ENCODE measurements at regions not wholly inside any gene's neighbourhood (a gene's known extent, or its start where the extent isn't known, plus 50 kb on each side); places are given as distances from the start of the nearest gene placed in this dataset.

GRCh38 chr10:47053081-47053798 is 142.0 kb downstream of the PTPN20 start:
- DNase-seq (ENCODE audit: low read depth in 3 of 3), result no peak

GRCh38 chr10:47054974-47055373 is 143.7 kb downstream of the PTPN20 start:
- DNase-seq (ENCODE audit: low read depth in 3 of 3), result no peak

GRCh38 chr10:47055386-47056246 is 144.4 kb downstream of the PTPN20 start:
- no peak for DNase-seq (ENCODE audit: low read depth in 3 of 3)

GRCh38 chr10:47056247-47056510 is 145.0 kb downstream of the PTPN20 start:
- no peak for DNase-seq (ENCODE audit: low read depth in 3 of 3)

GRCh38 chr10:47057471-47057870 is 146.2 kb downstream of the PTPN20 start:
- DNase-seq (ENCODE audit: low read depth in 3 of 3), result no peak

GRCh38 chr10:47058032-47058702 is 146.9 kb downstream of the PTPN20 start:
- DNase-seq (ENCODE audit: low read depth in 3 of 3), result no peak

GRCh38 chr10:47058961-47059391 is 147.7 kb downstream of the PTPN20 start:
- no peak for DNase-seq (ENCODE audit: low read depth in 3 of 3)

- DNase-seq (ENCODE audit: low read depth in 3 of 3), result no peak
Measured at GRCh38 chr10:47059606-47060311, 148.5 kb downstream of the PTPN20 start.

- DNase-seq (ENCODE audit: low read depth in 3 of 3), result no peak
Measured at GRCh38 chr10:47060356-47060755, 149.1 kb downstream of the PTPN20 start.

GRCh38 chr10:47060993-47061500 is 149.8 kb downstream of the PTPN20 start:
- DNase-seq (ENCODE audit: low read depth in 3 of 3), result no peak

GRCh38 chr10:47061776-47062175 is 150.5 kb downstream of the PTPN20 start:
- DNase-seq (ENCODE audit: low read depth in 3 of 3), result no peak

- DNase-seq (ENCODE audit: low read depth in 3 of 3), result no peak
Measured at GRCh38 chr10:47062441-47063200, 151.4 kb downstream of the PTPN20 start.

- DNase-seq (ENCODE audit: low read depth in 3 of 3), result no peak
Measured at GRCh38 chr10:47063858-47064257, 152.6 kb downstream of the PTPN20 start.

GRCh38 chr10:47065903-47066302 is 154.7 kb downstream of the PTPN20 start:
- DNase-seq (ENCODE audit: low read depth in 3 of 3), result no peak

- DNase-seq (ENCODE audit: low read depth in 3 of 3), result no peak
Measured at GRCh38 chr10:47067949-47068940, 157.0 kb downstream of the PTPN20 start.

GRCh38 chr10:47070541-47070940 is 159.3 kb downstream of the PTPN20 start:
- no peak for DNase-seq (ENCODE audit: low read depth in 3 of 3)

- no peak for DNase-seq (ENCODE audit: low read depth in 3 of 3)
Measured at GRCh38 chr10:47071891-47072290, 160.7 kb downstream of the PTPN20 start.

GRCh38 chr10:47073967-47074366 is 162.7 kb downstream of the PTPN20 start:
- no peak for DNase-seq (ENCODE audit: low read depth in 3 of 3)

GRCh38 chr10:47076949-47077361 is 165.7 kb downstream of the PTPN20 start:
- peak in 1 of 3 experiments; percentile 4 for DNase-seq (ENCODE audit: low read depth in 3 of 3)

- no peak for DNase-seq (ENCODE audit: low read depth in 3 of 3)
Measured at GRCh38 chr10:47077386-47077785, 166.2 kb downstream of the PTPN20 start.

Data from stimulated activated CD4-positive, alpha-beta T cell treated with anti-CD3 and anti-CD28 coated beads, TNF-alpha, amount 100 ng/mL, for 24 hours (primary cell).